GM13976 (cell line): ENCODE measurements at regions not wholly inside any gene's neighbourhood (a gene's known extent, or its start where the extent isn't known, plus 50 kb on each side); places are given as distances from the start of the nearest gene placed in this dataset.
"Not testable (repeated sequence)": the region's sequence is repeated elsewhere in the genome, so short reads cannot be mapped to it uniquely, and the experiment has no call there.

ENCODE experiments used
- DNase-seq: peaks from one replicate; pipeline ENCODE4 v3.0.0; 2012; ENCODE audit warnings: low spot score
- CTCF ChIP-seq: IDR thresholded peaks from 2 replicates; pipeline ENCODE4 v1.5.1; 2012; ENCODE audit warnings: borderline replicate concordance, mild to moderate bottlenecking; ENCODE audit not compliant: insufficient read depth; ENCODE audit errors: extremely low read depth, missing control alignments, control extremely low read depth
- in situ Hi-C: fragments of 300-500 bp; cut with MboI; formaldehyde crosslinking; loops from one replicate; pipeline ENCODE4 v1.12.0; 2022; ENCODE audit warnings: low sequenced_read_pairs, mixed read lengths, inconsistent platforms; ENCODE audit not compliant: unreplicated experiment

- DNase-seq, in situ Hi-C loops: not testable (repeated sequence)
Measured at GRCh38 chr14:34381304-34381703, 80.7 kb downstream of the SPTSSA start.

DNA sequence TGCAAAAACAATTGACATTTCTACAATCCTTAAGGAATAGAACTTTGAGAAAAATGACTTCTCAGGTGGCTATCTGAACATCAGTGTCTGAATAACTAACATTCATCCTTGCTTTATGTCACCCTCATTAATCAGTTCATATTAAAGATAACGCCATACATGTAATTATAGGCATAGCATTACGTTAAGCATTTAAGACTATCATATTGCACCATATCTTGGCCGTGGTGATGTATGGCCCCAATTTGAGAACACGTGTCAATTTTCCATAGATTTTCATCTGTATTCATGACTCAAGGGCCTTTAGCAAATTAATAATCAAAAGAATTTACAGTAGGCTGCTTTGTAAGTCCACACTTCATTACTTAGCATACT lies 81.6 kb downstream of the SPTSSA start:
- no peak for DNase-seq
- no peak for TF ChIP-seq CTCF
- in situ Hi-C loops = no loop called here

DNA sequence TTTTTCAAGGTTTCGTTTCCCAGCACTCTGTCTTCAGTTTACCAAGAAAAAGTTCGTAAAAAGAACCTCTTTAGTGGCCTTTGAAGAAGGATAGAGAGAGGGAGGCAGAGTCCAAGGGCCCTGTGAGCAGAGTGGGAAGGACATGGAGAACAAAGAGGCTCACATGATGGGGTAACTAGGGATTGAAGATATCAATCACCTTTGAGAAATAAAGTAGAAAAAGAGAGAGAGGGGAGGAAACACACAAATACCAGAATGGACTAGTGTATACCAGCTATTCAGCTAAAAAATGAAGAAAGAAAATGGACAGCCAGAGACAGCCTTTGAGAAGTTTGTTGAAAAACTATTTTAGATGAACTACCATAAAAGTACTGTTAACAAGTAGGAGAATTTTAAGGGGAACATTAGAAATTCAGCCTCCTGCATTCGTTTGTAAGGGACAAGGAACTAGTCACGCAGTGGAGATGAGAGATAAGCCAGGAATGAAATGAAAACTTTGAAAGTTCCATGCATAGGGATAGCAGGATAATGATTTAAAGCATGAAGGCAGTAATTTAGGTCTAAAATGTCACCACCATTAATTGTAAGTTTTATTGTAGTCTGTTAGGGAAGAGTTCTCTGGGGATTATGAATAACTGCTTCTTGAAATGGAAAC lies 82.1 kb downstream of the SPTSSA start:
- DNase-seq = no peak
- in situ Hi-C loops = no loop called here

GRCh38 chr14:34376649-34377267 lies 85.3 kb downstream of the SPTSSA start:
- in situ Hi-C loops = no loop called here
- DNase-seq = no peak
- TF ChIP-seq CTCF = no peak

More for the DNA sequence above, 82.1 kb downstream of the SPTSSA start:
- no peak for TF ChIP-seq CTCF

DNA sequence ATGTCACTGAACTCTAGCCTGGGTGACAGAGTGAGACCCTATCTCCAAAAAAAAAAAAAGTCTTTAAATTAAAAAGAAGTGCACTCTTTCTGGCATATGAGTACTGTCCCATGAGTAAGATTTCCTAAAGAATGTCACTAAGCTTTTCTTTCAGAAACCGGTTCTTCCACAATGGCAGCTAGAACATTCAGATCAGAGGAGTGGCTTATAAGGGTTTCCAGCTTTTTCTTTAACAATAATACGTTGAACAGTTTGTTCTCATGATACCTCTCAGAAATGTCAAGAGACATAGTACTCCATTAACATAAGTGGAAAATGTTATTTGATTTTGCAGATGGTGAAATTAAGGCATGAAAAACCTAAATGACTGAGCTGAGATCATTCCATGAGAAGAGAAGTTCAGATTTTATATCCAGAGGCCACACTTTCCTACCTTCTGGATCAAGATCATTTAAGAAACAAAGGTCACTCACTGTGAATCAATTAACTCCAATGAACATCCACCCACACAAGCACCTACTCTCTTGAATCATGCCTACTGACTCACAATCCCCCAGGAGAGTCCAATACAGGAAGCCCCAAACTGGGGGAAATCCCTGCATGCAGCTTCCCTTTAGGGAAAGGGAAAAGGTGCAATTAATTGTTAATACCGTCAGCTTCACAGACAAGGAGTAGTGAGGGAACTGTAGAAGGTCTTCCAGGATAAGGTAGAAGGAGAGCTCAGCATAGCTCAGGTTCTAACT lies 86.9 kb downstream of the SPTSSA start:
- DNase-seq = no peak
- in situ Hi-C loops = no loop called here
- no peak for TF ChIP-seq CTCF

DNA sequence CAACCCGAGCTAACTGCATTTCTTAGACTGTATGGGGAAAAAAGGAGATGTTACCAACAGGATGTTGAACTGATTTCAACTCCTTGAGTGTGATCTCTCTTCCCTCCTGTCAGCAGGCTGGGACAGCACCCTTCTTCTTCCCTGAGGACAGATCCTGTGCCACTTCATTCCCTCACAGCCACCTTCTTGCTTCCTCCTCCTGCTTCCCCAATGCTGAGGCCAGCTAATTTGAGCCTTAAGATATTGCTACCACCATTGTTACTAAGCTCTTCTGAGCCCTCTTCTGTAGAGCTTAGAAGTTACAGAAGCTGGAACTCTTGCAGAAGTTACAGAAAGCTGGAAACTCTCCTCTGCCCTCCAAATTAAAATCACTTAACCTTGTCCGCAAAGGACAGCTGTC lies 88.8 kb downstream of the SPTSSA start:
- no peak for DNase-seq
- no peak for TF ChIP-seq CTCF
- in situ Hi-C loops = no loop called here

GRCh38 chr14:34372786-34373185 lies 89.3 kb downstream of the SPTSSA start:
- TF ChIP-seq CTCF = no peak
- no peak for DNase-seq
- in situ Hi-C loops = no loop called here
